Mucosa of descending colon (tissue), 3 donors: ENCODE measurements at regions not wholly inside any gene's neighbourhood (a gene's known extent, or its start where the extent isn't known, plus 50 kb on each side); places are given as distances from the start of the nearest gene placed in this dataset.

ENCODE experiments used
- ATAC-seq: fragments of 200-7000 bp; cut with Tn5 transposase; one replicate; pipeline ENCODE4 v1.9.1; 2020; ENCODE audit warnings: mild to moderate bottlenecking, moderate library complexity
- DNase-seq, 3 donors: peaks; one replicate each; pipeline ENCODE4 v3.0.0-alpha.2; 2020
- H3K36me3 ChIP-seq: fragments of 200-600 bp; one replicate; pipeline ENCODE4 v1.8.0; 2021; ENCODE audit warnings: low read depth, mild to moderate bottlenecking
- H3K4me1 ChIP-seq: fragments of 200-600 bp; one replicate; pipeline ENCODE4 v1.8.0; 2021; ENCODE audit warnings: low read depth, mild to moderate bottlenecking
- H3K4me3 ChIP-seq: fragments of 200-600 bp; one replicate; pipeline ENCODE4 v1.8.0; 2021; ENCODE audit warnings: mild to moderate bottlenecking
- H3K9me3 ChIP-seq: fragments of 200-600 bp; one replicate; pipeline ENCODE4 v1.8.0; 2021; ENCODE audit warnings: mild to moderate bottlenecking
- intact Hi-C, 2 donors: fragments of 100-400 bp; cut with DNase I in 1 of 2; cut with micrococcal nuclease in 1 of 2; formaldehyde crosslinking; loops; one replicate each; pipeline versions ENCODE4 v1.11.0 to v1.11.1; 2022; cut with DNase I, micrococcal nuclease
- TF ChIP-seq, protein P1 (sequence below): fragments of 200-600 bp; IDR thresholded peaks from one replicate; pipeline ENCODE4 v1.8.0; 2022; ENCODE audit warnings: antibody characterized with exemption, mild to moderate bottlenecking
- donor health status: DM: no; HTN: no; CAD: no; lungs with moderate emphysema.
- donor health status: DM: no; HTN: no; CAD: no.
- donor health status: DM: no; HTN: yes; CAD: no.

DNA sequence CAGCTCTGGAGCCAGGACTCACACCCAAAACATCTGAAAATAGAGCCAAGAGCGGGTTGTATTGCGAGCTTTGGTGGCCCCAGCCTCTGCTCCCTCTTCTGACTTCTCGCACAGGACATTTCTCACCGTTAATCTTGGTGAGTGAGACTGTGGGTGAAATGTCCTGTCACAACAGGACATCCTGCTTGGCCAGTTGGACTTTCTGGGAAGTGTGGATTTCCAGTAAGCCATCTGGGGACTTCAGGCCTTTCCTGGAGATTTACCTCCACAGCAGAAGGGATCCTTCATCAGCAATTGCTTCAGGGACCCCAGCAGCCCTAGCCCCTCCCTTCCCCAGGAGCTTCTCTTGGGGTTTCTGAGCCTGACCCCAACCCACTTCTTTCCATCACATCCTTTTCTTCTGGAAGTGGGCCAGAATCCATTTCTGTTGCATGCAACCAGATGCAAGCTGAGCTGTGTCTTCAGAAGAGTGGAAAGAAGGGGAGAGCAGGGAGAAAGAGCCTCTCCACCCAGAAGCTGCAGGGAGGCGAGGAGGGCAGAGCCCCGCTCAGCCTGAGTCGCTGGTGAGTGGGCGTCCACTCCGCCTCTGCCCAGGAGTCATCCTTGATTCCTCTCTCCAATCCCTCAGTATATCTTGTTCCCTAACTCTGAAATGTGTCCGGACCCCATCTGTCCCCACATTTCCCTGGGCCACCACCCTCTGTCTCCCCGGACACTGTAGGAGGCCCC is 50.3 kb upstream of the GADD45G start:
- intact Hi-C loops = loop anchor here in 1 of 2 donors (10.0 kb wide), 1 partner anchor 230 kb away; no protein-coding TSS in a partner anchor
- ATAC-seq = no peak

DNA sequence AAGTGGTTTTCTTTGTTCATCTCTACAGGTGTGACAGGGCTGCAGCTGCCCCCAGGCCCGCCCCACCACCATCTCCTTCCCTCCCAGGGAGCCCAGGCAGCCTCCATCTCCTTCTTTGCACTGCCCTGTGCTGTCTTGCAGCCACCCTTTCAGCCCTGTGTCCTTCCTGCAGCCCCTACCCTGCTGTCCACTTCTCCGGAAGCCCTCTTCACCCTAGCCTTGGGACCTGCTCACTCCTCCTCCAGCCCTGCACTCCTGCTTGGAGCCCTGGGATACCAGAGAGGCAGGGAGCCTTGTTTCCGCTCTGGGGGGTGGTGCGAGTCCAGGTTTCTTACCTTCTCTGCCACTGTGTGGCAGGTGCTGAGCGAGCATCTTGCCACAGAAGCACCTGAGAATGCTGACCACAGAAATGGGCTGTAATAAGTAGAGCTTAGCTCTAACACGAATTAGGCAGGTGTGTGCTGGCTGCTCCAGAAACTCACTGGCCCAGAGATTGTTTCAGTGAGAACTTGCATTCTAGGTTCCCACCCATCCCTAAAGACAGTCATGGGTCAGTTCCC is 51.3 kb upstream of the GADD45G start:
- TF ChIP-seq, protein P1, sequence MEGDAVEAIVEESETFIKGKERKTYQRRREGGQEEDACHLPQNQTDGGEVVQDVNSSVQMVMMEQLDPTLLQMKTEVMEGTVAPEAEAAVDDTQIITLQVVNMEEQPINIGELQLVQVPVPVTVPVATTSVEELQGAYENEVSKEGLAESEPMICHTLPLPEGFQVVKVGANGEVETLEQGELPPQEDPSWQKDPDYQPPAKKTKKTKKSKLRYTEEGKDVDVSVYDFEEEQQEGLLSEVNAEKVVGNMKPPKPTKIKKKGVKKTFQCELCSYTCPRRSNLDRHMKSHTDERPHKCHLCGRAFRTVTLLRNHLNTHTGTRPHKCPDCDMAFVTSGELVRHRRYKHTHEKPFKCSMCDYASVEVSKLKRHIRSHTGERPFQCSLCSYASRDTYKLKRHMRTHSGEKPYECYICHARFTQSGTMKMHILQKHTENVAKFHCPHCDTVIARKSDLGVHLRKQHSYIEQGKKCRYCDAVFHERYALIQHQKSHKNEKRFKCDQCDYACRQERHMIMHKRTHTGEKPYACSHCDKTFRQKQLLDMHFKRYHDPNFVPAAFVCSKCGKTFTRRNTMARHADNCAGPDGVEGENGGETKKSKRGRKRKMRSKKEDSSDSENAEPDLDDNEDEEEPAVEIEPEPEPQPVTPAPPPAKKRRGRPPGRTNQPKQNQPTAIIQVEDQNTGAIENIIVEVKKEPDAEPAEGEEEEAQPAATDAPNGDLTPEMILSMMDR = no peak
- ATAC-seq = no peak
- no peaks in the 10 kb centered on the region for H3K36me3 ChIP-seq
- no peak for DNase-seq
- peaks cover 5% of the 10 kb centered on the region for H3K4me1 ChIP-seq
- intact Hi-C loops = loop anchor here in 1 of 2 donors (10.0 kb wide), 1 partner anchor 229 kb away; no protein-coding TSS in a partner anchor
- no peak overlapping the region for H3K4me3 ChIP-seq
- H3K9me3 ChIP-seq = no peaks in the 10 kb centered on the region

More for the DNA sequence above, 50.3 kb upstream of the GADD45G start:
- Histone ChIP-seq H3K4me3 (no peak overlapping the region), H3K4me1 (peaks cover 5% of the 10 kb centered on the region), H3K36me3 (no peaks in the 10 kb centered on the region), H3K9me3 (no peaks in the 10 kb centered on the region)
- DNase-seq = no peak
- TF ChIP-seq, protein P1 = no peak

DNA sequence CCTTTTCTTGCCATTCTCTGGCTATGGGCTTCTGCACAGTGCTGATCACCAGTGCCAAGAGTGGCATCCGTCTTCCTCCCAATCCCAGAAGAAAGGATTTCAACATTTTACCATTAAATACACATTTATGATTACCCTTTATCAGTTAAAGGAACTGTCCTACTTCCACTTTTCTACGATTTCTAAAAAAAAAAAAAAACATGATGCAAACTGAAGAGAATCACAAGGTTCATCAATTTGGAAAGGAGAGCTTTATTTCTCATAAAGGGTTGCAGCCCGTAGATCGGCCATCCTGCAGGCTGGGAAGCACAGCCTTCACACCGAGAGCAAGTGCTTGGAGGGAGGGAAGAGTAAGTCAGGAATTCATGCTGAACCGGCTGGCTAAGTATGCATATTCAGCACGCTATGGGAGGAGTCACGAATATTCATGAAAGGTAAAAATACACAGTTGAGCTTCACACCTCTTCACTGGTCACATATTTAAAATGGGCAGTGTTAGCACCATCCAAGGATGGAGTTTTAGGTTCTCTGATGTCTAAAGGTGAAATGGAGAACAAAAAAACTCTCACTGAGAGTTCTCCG is 52.5 kb upstream of the SEMA4D start:
- Histone ChIP-seq H3K4me1 (no peaks in the 10 kb centered on the region), H3K36me3 (no peaks in the 10 kb centered on the region), H3K9me3 (peaks cover 3% of the 10 kb centered on the region), H3K4me3 (no peak overlapping the region)
- TF ChIP-seq, protein P1 = no peak
- ATAC-seq = no peak
- intact Hi-C loops = loop anchor here in 1 of 2 donors (10.0 kb wide), 1 partner anchor 226 kb away; no protein-coding TSS in a partner anchor
- no peak for DNase-seq

DNA sequence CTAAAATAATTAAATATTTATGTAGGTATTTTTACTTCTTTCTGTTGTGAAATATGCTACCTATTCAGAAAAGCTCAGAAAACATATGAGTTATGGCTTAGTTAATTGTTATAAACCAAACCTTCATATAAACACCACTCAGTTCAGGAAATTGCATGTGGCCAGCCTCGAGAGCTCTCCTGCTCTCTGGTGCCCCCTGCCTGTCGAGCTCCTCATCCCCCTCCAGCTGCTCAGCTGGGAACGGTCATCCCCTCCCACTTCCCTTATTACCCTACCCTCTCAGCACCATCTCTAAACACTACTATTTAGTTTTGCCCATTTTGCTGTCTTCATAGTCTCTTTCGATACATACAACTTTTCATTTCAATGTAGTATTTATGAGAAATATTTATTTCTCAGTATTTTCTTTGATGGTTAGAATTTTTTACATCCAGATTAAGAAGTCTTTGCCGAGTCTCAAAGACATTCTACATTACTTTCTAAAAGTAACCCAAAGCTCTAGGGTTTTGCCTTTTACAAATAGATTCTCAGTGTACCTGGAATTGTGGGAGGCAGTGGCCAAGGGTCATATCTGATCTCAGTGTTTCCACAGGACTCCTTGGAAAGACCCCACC is 51.2 kb upstream of the SEMA4D start:
- Histone ChIP-seq H3K4me3 (no peak overlapping the region), H3K36me3 (no peaks in the 10 kb centered on the region), H3K9me3 (peaks cover 3% of the 10 kb centered on the region), H3K4me1 (no peaks in the 10 kb centered on the region)
- intact Hi-C loops = loop anchor here in 1 of 2 donors (5.0 to 10.0 kb wide), 2 partner anchors 134 to 227 kb away; no protein-coding TSS in a partner anchor
- TF ChIP-seq, protein P1 = peak; percentile 88
- ATAC-seq (peak; percentile 99), DNase-seq (peak; percentile 86 to 92 (median 90))

DNA sequence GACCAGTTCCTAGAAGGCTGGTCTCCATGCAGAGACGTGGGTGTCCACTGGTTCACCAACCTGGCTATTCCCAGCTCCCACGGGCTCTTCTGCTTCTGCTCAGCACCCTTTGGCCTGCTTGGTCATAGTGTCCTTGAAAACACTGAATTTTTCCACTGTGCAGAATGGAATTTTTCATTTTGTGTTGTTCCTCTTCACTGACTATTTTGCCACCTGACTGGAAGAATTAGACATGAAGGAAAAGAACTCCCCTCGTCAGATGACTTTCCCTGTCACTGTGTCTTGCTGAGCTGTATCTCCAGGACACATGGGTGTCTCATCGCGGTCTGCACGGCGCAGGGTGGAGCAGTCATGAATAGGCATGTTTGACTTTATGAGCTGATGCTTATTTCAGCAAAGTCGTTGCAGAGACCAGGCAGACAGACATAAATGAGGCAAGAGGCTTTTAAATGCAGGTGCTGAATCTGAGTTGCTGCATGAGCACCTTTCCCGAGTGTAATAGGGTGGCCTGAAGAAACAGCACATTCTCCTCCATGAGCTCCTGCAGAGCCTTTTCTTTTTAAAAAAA is 50.2 kb upstream of the SEMA4D start:
- TF ChIP-seq, protein P1 = no peak

More for the DNA sequence above, 50.2 kb upstream of the SEMA4D start:
- H3K4me1 ChIP-seq = no peaks in the 10 kb centered on the region
- intact Hi-C loops = loop anchor here in 1 of 2 donors (5.0 to 10.0 kb wide), 2 partner anchors 133 to 226 kb away; no protein-coding TSS in a partner anchor
- no peak overlapping the region for H3K4me3 ChIP-seq
- no peaks in the 10 kb centered on the region for H3K36me3 ChIP-seq
- DNase-seq = no peak
- ATAC-seq = no peak
- H3K9me3 ChIP-seq = peaks cover 3% of the 10 kb centered on the region
